Stimulated activated CD8-positive, alpha-beta memory T cell treated with anti-CD3 and anti-CD28 coated beads, Interleukin-15, amount 100 ng/mL, for 4 hours (primary cell): ENCODE measurements at regions not wholly inside any gene's neighbourhood (a gene's known extent, or its start where the extent isn't known, plus 50 kb on each side); places are given as distances from the start of the nearest gene placed in this dataset.
"Not testable (repeated sequence)": the region's sequence is repeated elsewhere in the genome, so short reads cannot be mapped to it uniquely, and the experiment has no call there.

ENCODE experiments used
- DNase-seq, 2 donors: peaks; one replicate each; pipeline ENCODE4 v3.0.0-alpha.2; 2020; ENCODE audit warnings: low read depth in 2 of 2

GRCh38 chr2:194802589-194802988 lies 854.4 kb upstream of the SLC39A10 start:
- no peak for DNase-seq

- not testable (repeated sequence) for DNase-seq
Observed at GRCh38 chr2:194787071-194787470, 870.0 kb upstream of the SLC39A10 start.

- not testable (repeated sequence) for DNase-seq
Observed at GRCh38 chr2:194771394-194771793, 885.6 kb upstream of the SLC39A10 start.

- no peak for DNase-seq
Observed at GRCh38 chr2:194769030-194769429, 888.0 kb upstream of the SLC39A10 start.

GRCh38 chr2:194765723-194766122 lies 891.3 kb upstream of the SLC39A10 start:
- no peak for DNase-seq

GRCh38 chr2:194750926-194751325 lies 906.1 kb upstream of the SLC39A10 start:
- DNase-seq, result no peak

- DNase-seq, result no peak
Observed at GRCh38 chr2:194745557-194746146, 911.4 kb upstream of the SLC39A10 start.

GRCh38 chr2:194742706-194743105 lies 914.3 kb upstream of the SLC39A10 start:
- DNase-seq, result no peak

GRCh38 chr2:194739217-194739616 lies 917.8 kb upstream of the SLC39A10 start:
- no peak for DNase-seq

GRCh38 chr2:194735837-194736542 lies 921.0 kb upstream of the SLC39A10 start:
- no peak for DNase-seq

- no peak for DNase-seq
Observed at GRCh38 chr2:194730266-194730665, 926.8 kb upstream of the SLC39A10 start.

GRCh38 chr2:194725169-194725568 lies 931.9 kb upstream of the SLC39A10 start:
- no peak for DNase-seq

- no peak for DNase-seq
Observed at GRCh38 chr2:194723446-194723845, 933.6 kb upstream of the SLC39A10 start.

- DNase-seq, result no peak
Observed at GRCh38 chr2:194721227-194721626, 935.8 kb upstream of the SLC39A10 start.

GRCh38 chr2:194720462-194720861 lies 936.6 kb upstream of the SLC39A10 start:
- DNase-seq, result no peak

- no peak for DNase-seq
Observed at GRCh38 chr2:194718881-194719280, 938.1 kb upstream of the SLC39A10 start.

GRCh38 chr2:194714541-194714940 lies 942.5 kb upstream of the SLC39A10 start:
- DNase-seq, result no peak

- DNase-seq, result no peak
Observed at GRCh38 chr2:194709840-194710239, 947.2 kb upstream of the SLC39A10 start.

GRCh38 chr2:194706179-194706578 lies 950.8 kb upstream of the SLC39A10 start:
- no peak for DNase-seq

- DNase-seq, result no peak
Observed at GRCh38 chr2:194705398-194705797, 951.6 kb upstream of the SLC39A10 start.

- no peak for DNase-seq
Observed at GRCh38 chr2:194700726-194701125, 956.3 kb upstream of the SLC39A10 start.

- no peak for DNase-seq
Observed at GRCh38 chr2:194700116-194700515, 956.9 kb upstream of the SLC39A10 start.

- DNase-seq, result no peak
Observed at GRCh38 chr2:194698012-194698411, 959.0 kb upstream of the SLC39A10 start.

GRCh38 chr2:194697439-194697838 lies 959.6 kb upstream of the SLC39A10 start:
- DNase-seq, result no peak
